ENCODE measurements at regions not wholly inside any gene's neighbourhood (a gene's known extent, or its start where the extent isn't known, plus 50 kb on each side); places are given as distances from the start of the nearest gene placed in this dataset.

GRCh38 chr16:64215730-64216129 lies 906.1 kb downstream of the CDH11 start:
- DNase-seq (ENCODE audit: low spot score in 2 of 2, unreplicated experiment in 2 of 2): no peak
- Mint-ChIP-seq H3K4me3 (no peak overlapping the region), H3K27ac (no peak overlapping the region), H3K9me3 (no peaks in the 10 kb centered on the region), H3K4me1 (peaks cover 2% of the 10 kb centered on the region), H3K36me3 (no peaks in the 10 kb centered on the region), H3K27me3 (ENCODE audit: low read depth) (no peaks in the 10 kb centered on the region)
- no peak for TF ChIP-seq CTCF (IDR thresholded peaks at IDR 0.05; ENCODE audit: unreplicated experiment)

GRCh38 chr16:64211331-64211730 lies 910.5 kb downstream of the CDH11 start:
- no peak for DNase-seq (ENCODE audit: low spot score in 2 of 2, unreplicated experiment in 2 of 2)
- no peak overlapping the region for H3K27ac Mint-ChIP-seq
- no peaks in the 10 kb centered on the region for H3K9me3 Mint-ChIP-seq
- H3K4me1 Mint-ChIP-seq: no peaks in the 10 kb centered on the region
- H3K4me3 Mint-ChIP-seq: no peak overlapping the region
- no peaks in the 10 kb centered on the region for H3K36me3 Mint-ChIP-seq
- TF ChIP-seq CTCF (IDR thresholded peaks at IDR 0.05; ENCODE audit: unreplicated experiment): no peak
- no peaks in the 10 kb centered on the region for H3K27me3 Mint-ChIP-seq (ENCODE audit: low read depth)

- no peaks in the 10 kb centered on the region for H3K36me3 Mint-ChIP-seq
- peaks cover 11% of the 10 kb centered on the region for H3K27me3 Mint-ChIP-seq (ENCODE audit: low read depth)
- no peak overlapping the region for H3K4me3 Mint-ChIP-seq
- DNase-seq (ENCODE audit: low spot score in 2 of 2, unreplicated experiment in 2 of 2): no peak
- no peaks in the 10 kb centered on the region for H3K4me1 Mint-ChIP-seq
- no peaks in the 10 kb centered on the region for H3K9me3 Mint-ChIP-seq
- H3K27ac Mint-ChIP-seq: no peak overlapping the region
- no peak for TF ChIP-seq CTCF (IDR thresholded peaks at IDR 0.05; ENCODE audit: unreplicated experiment)
Measured at GRCh38 chr16:64206862-64207261, 915.0 kb downstream of the CDH11 start.

GRCh38 chr16:64203126-64203525 lies 918.7 kb downstream of the CDH11 start:
- Mint-ChIP-seq H3K27me3 (ENCODE audit: low read depth) (peaks cover 11% of the 10 kb centered on the region), H3K4me1 (no peaks in the 10 kb centered on the region), H3K27ac (no peak overlapping the region), H3K36me3 (no peaks in the 10 kb centered on the region), H3K4me3 (no peak overlapping the region), H3K9me3 (no peaks in the 10 kb centered on the region)
- TF ChIP-seq CTCF (IDR thresholded peaks at IDR 0.05; ENCODE audit: unreplicated experiment): no peak
- DNase-seq (ENCODE audit: low spot score in 2 of 2, unreplicated experiment in 2 of 2): no peak

- H3K27me3 Mint-ChIP-seq (ENCODE audit: low read depth): peaks cover 11% of the 10 kb centered on the region
- no peaks in the 10 kb centered on the region for H3K36me3 Mint-ChIP-seq
- H3K4me3 Mint-ChIP-seq: no peak overlapping the region
- no peaks in the 10 kb centered on the region for H3K9me3 Mint-ChIP-seq
- H3K4me1 Mint-ChIP-seq: no peaks in the 10 kb centered on the region
- no peak overlapping the region for H3K27ac Mint-ChIP-seq
- TF ChIP-seq CTCF (IDR thresholded peaks at IDR 0.05; ENCODE audit: unreplicated experiment): no peak
- no peak for DNase-seq (ENCODE audit: low spot score in 2 of 2, unreplicated experiment in 2 of 2)
Measured at GRCh38 chr16:64202571-64202970, 919.3 kb downstream of the CDH11 start.

GRCh38 chr16:64196444-64196843 lies 925.4 kb downstream of the CDH11 start:
- H3K9me3 Mint-ChIP-seq: peaks cover 4% of the 10 kb centered on the region
- no peaks in the 10 kb centered on the region for H3K36me3 Mint-ChIP-seq
- no peak for TF ChIP-seq CTCF (IDR thresholded peaks at IDR 0.05; ENCODE audit: unreplicated experiment)
- no peak for DNase-seq (ENCODE audit: low spot score in 2 of 2, unreplicated experiment in 2 of 2)
- no peak overlapping the region for H3K4me3 Mint-ChIP-seq
- no peak overlapping the region for H3K27ac Mint-ChIP-seq
- H3K4me1 Mint-ChIP-seq: no peaks in the 10 kb centered on the region
- no peaks in the 10 kb centered on the region for H3K27me3 Mint-ChIP-seq (ENCODE audit: low read depth)

Data from mesothelial cell of epicardium (in vitro differentiated cells).